Erythroblast (primary cell): ENCODE measurements at regions not wholly inside any gene's neighbourhood (a gene's known extent, or its start where the extent isn't known, plus 50 kb on each side); places are given as distances from the start of the nearest gene placed in this dataset.

Experiments
- GATA1 ChIP-seq: IDR thresholded peaks from 2 replicates; pipeline ENCODE4 v1.6.1; 2011; ENCODE audit warnings: low read depth, mild to moderate bottlenecking, control low read depth, low read length, moderate library complexity
- POLR2A ChIP-seq: IDR thresholded peaks from 2 replicates; pipeline ENCODE4 v1.6.1; 2011; ENCODE audit warnings: mild to moderate bottlenecking, low read length

GRCh38 chr7:39808796-39809481 lies 141.1 kb upstream of the CDK13 start:
- TF ChIP-seq POLR2A (no peak), GATA1 (no peak)
